Keratinocyte (primary cell): ENCODE measurements at regions not wholly inside any gene's neighbourhood (a gene's known extent, or its start where the extent isn't known, plus 50 kb on each side); places are given as distances from the start of the nearest gene placed in this dataset.
A peak's percentile ranks its signal among the peaks of the same experiment; 100 is the strongest.

Experiments used
- DNase-seq: peaks from one replicate; pipeline ENCODE4 v3.0.0-alpha.2; 2011; ENCODE audit warnings: low read depth, missing footprints, low spot score
- FAIRE-seq: peaks from 2 replicates; lab custom pipeline; 2011; peaks lifted over from hg19 to GRCh38; lab: Jason Lieb, UNC
- H2AFZ ChIP-seq: 2 replicates; pipeline ENCODE4 v1.6.0; 2012; ENCODE audit warnings: low read length, control low read depth, inconsistent platforms; ENCODE audit not compliant: control insufficient read depth
- H3K27ac ChIP-seq: 2 replicates; pipeline ENCODE4 v1.5.1; 2011; ENCODE audit warnings: low read length; ENCODE audit not compliant: control insufficient read depth, insufficient read depth
- H3K27me3 ChIP-seq: 3 replicates; pipeline ENCODE4 v1.6.0; 2011; ENCODE audit warnings: low read length; ENCODE audit not compliant: control insufficient read depth, insufficient read depth; ENCODE audit errors: extremely low read depth
- H3K36me3 ChIP-seq, 2 experiments: 2 replicates in 1 of 2; 3 replicates in 1 of 2; pipeline ENCODE4 v1.5.1; 2011; ENCODE audit warnings: low read length in 2 of 2, mild to moderate bottlenecking in 1 of 2; ENCODE audit not compliant: control insufficient read depth in 2 of 2, insufficient read depth in 2 of 2; ENCODE audit errors: extremely low read depth in 1 of 2
- H3K4me1 ChIP-seq: 3 replicates; pipeline ENCODE4 v1.5.1; 2011; ENCODE audit warnings: low read length; ENCODE audit not compliant: control insufficient read depth, insufficient read depth; ENCODE audit errors: extremely low read depth
- H3K4me2 ChIP-seq: 3 replicates; pipeline ENCODE4 v1.6.0; 2011; ENCODE audit warnings: low read depth, low read length; ENCODE audit not compliant: control insufficient read depth, insufficient read depth; ENCODE audit errors: extremely low read depth
- H3K4me3 ChIP-seq, 3 experiments: fragments of 200-600 bp in 1 of 3; sonication (generic) in 1 of 3; 2 replicates in 2 of 3; 3 replicates in 1 of 3; pipeline ENCODE4 v1.5.1; 2011 to 2016; ENCODE audit warnings: low read length in 3 of 3, mild to moderate bottlenecking in 3 of 3, control low read depth in 2 of 3, inconsistent platforms in 1 of 3, low read depth in 1 of 3, mixed read lengths in 1 of 3, mixed run types in 1 of 3, moderate library complexity in 1 of 3; ENCODE audit not compliant: control insufficient read depth in 2 of 3, insufficient read depth in 2 of 3; ENCODE audit errors: extremely low read depth in 1 of 3
- H3K79me2 ChIP-seq: 2 replicates; pipeline ENCODE4 v1.6.0; 2012; ENCODE audit warnings: low read length; ENCODE audit not compliant: control insufficient read depth, insufficient read depth
- H3K9ac ChIP-seq: 3 replicates; pipeline ENCODE4 v1.6.0; 2011; ENCODE audit warnings: low read length; ENCODE audit not compliant: control insufficient read depth, insufficient read depth; ENCODE audit errors: extremely low read depth
- H3K9me1 ChIP-seq: 3 replicates; pipeline ENCODE4 v1.6.0; 2011; ENCODE audit warnings: low read length; ENCODE audit not compliant: control insufficient read depth, insufficient read depth; ENCODE audit errors: extremely low read depth
- H3K9me3 ChIP-seq: 2 replicates; pipeline ENCODE4 v1.5.1; 2012; ENCODE audit warnings: low read depth, low read length; ENCODE audit not compliant: control insufficient read depth
- H4K20me1 ChIP-seq: 3 replicates; pipeline ENCODE4 v1.6.0; 2011; ENCODE audit warnings: low read length; ENCODE audit not compliant: control insufficient read depth, insufficient read depth; ENCODE audit errors: extremely low read depth
- CTCF ChIP-seq, 3 experiments: IDR thresholded peaks in 1 of 3; conservative IDR thresholded peaks in 1 of 3; optimal IDR thresholded peaks in 1 of 3; 2 replicates in 2 of 3; 3 replicates in 1 of 3; pipeline versions ENCODE3 to v1.5.1; 2011; ENCODE audit warnings: low read length in 3 of 3, mild to moderate bottlenecking in 3 of 3, moderate library complexity in 2 of 3, control low read depth in 1 of 3, inconsistent platforms in 1 of 3; ENCODE audit not compliant: insufficient read depth in 2 of 3; ENCODE audit errors: extremely low read depth in 1 of 3
- EZH2 ChIP-seq: IDR thresholded peaks from one replicate; pipeline ENCODE4 v1.6.1; 2012; ENCODE audit warnings: inconsistent platforms, mild to moderate bottlenecking, low read length, moderate library complexity
- dilution Hi-C: fragments of 300-500 bp; cut with MboI; formaldehyde crosslinking; loops from one replicate; pipeline ENCODE4 v1.7.0; 2020; ENCODE audit warnings: low sequenced_read_pairs; ENCODE audit not compliant: extremely low pct_ligation_motif_present

DNA sequence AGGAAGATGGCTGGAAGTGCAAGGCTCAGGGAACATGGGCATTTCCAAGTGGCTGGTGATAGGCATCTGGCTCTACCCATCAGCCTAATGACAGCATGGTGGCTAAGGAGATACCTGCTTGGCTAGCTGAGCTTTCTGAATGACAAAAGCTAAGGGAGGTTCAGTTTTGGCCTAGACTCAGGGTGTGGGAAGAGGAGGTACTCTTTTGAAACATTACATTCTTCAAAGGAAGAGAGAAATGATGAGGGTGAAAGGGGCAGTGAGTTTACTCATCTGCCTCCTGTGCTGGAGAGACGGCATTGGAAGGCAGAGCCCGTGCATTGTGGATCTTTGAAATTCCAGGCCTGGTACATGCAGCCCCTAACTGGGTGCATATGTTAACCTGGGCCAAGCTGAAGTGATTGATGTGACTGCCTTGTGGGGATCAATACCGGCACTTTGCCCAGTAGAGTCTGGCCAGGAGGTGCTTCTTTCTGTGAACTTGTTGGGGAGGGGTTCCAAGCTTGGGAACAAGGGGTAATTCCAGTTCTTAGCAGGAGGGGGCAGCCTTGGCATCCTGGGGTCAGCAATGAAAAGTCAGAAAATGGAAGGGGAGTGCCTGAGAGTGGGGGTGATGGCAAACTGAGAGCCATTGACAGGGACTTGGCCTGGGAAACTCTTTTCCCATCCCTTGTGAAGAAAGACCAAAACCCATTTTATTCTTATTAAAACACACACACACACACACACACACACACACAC lies 108.6 kb downstream of the ACER2 start:
- no peak overlapping the region for H3K4me2 ChIP-seq
- dilution Hi-C loops, result no loop called here

GRCh38 chr9:19516348-19516747 lies 107.5 kb downstream of the ACER2 start:
- H3K27me3 ChIP-seq, result no peaks in the 10 kb centered on the region
- no peak overlapping the region for H3K9ac ChIP-seq
- H3K4me1 ChIP-seq, result no peaks in the 10 kb centered on the region
- FAIRE-seq, result no peak
- H3K9me1 ChIP-seq, result no peaks in the 10 kb centered on the region
- H3K9me3 ChIP-seq, result no peaks in the 10 kb centered on the region
- no peak for DNase-seq
- no peak overlapping the region for H3K27ac ChIP-seq
- H3K4me3 ChIP-seq, result no peak overlapping the region
- no peak overlapping the region for H3K4me2 ChIP-seq
- no peaks in the 10 kb centered on the region for H3K79me2 ChIP-seq
- dilution Hi-C loops, result no loop called here
- H2AFZ ChIP-seq, result no peak overlapping the region
- H3K36me3 ChIP-seq, result no peaks in the 10 kb centered on the region
- TF ChIP-seq CTCF (optimal IDR thresholded peaks at IDR 0.05 in 1 of 3, IDR thresholded peaks at IDR 0.05 in 1 of 3, conservative IDR thresholded peaks at IDR 0.05 in 1 of 3; ENCODE audit: extremely low read depth in 1 of 3, insufficient read depth in 2 of 3, low read length in 3 of 3) (no peak), EZH2 (no peak)
- no peaks in the 10 kb centered on the region for H4K20me1 ChIP-seq

More for the DNA sequence above, 108.6 kb downstream of the ACER2 start:
- Histone ChIP-seq H3K9ac (no peak overlapping the region), H3K9me1 (no peaks in the 10 kb centered on the region), H3K36me3 (no peaks in the 10 kb centered on the region), H2AFZ (no peak overlapping the region), H3K4me1 (no peaks in the 10 kb centered on the region), H3K9me3 (no peaks in the 10 kb centered on the region), H3K79me2 (no peaks in the 10 kb centered on the region), H3K4me3 (no peak overlapping the region), H4K20me1 (no peaks in the 10 kb centered on the region), H3K27ac (no peak overlapping the region), H3K27me3 (no peaks in the 10 kb centered on the region)
- no peak for TF ChIP-seq EZH2
- TF ChIP-seq CTCF (optimal IDR thresholded peaks at IDR 0.05 in 1 of 3, IDR thresholded peaks at IDR 0.05 in 1 of 3, conservative IDR thresholded peaks at IDR 0.05 in 1 of 3; ENCODE audit: extremely low read depth in 1 of 3, insufficient read depth in 2 of 3, low read length in 3 of 3), result peak; percentile 51 to 78 (median 64)
- FAIRE-seq, result no peak
- DNase-seq, result no peak
